Colonic mucosa (tissue), 4 donors: ENCODE measurements at regions not wholly inside any gene's neighbourhood (a gene's known extent, or its start where the extent isn't known, plus 50 kb on each side); places are given as distances from the start of the nearest gene placed in this dataset.

Source experiments
- DNase-seq: peaks from one replicate; pipeline ENCODE4 v3.0.0-alpha.2; 2020
- H3K27ac ChIP-seq: fragments of 200-600 bp; one replicate; pipeline ENCODE4 v1.8.0; 2021
- H3K27me3 ChIP-seq: fragments of 200-600 bp; one replicate; pipeline ENCODE4 v1.8.0; 2021
- H3K36me3 ChIP-seq: fragments of 200-600 bp; one replicate; pipeline ENCODE4 v1.8.0; 2021
- H3K4me1 ChIP-seq: fragments of 200-600 bp; one replicate; pipeline ENCODE4 v1.8.0; 2021; ENCODE audit warnings: mild to moderate bottlenecking
- H3K4me3 ChIP-seq: fragments of 200-600 bp; one replicate; pipeline ENCODE4 v1.8.0; 2021
- H3K9ac ChIP-seq, 2 donors: one replicate each; pipeline ENCODE4 v1.7.0; 2013; ENCODE audit warnings: control low read depth in 2 of 2, low read depth in 2 of 2, low read length in 2 of 2
- H3K9me3 ChIP-seq: fragments of 200-600 bp; one replicate; pipeline ENCODE4 v1.8.0; 2021
- intact Hi-C: fragments of 100-400 bp; cut with DNase I; formaldehyde crosslinking; loops from one replicate; pipeline ENCODE4 v1.14.1; 2022
- TF ChIP-seq, protein P1 (sequence below): fragments of 200-600 bp; IDR thresholded peaks from one replicate; pipeline ENCODE4 v1.8.0; 2022; ENCODE audit warnings: antibody characterized with exemption, mild to moderate bottlenecking
- donor health status: healthy.
- donor health status: DM: no; HTN: no; CAD: no.
- donor health status: DM: no; HTN: no; CAD: no.

DNA sequence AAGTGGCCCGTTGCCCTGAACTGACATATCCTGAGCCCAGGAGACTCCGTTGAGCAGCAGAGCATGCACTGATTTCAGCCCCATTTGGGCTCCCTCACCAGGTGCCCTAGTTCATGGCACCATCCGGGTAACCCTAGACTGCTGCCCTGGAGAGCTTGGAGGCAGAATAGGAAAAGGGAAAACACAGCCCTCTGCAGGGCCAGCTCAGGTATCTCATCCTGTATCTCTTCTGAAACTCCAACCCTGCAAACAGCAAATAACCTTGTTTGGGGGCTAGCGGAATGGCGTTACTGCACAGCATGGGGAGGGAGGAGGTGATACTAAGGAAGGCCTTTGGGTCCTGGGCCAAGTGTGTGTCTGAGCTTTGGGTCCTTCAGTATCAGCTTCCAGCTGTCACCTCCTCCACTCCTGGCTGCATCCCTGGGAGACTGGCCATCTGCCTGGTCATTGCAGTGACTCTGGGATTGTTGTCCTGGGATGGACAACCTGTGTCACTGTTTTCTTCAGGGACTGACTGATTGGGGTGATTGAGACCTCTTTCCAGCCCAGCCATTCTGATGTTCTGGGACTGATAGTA lies 233.8 kb upstream of the SKOR2 start:
- no peak overlapping the region for H3K4me3 ChIP-seq
- TF ChIP-seq, protein P1, sequence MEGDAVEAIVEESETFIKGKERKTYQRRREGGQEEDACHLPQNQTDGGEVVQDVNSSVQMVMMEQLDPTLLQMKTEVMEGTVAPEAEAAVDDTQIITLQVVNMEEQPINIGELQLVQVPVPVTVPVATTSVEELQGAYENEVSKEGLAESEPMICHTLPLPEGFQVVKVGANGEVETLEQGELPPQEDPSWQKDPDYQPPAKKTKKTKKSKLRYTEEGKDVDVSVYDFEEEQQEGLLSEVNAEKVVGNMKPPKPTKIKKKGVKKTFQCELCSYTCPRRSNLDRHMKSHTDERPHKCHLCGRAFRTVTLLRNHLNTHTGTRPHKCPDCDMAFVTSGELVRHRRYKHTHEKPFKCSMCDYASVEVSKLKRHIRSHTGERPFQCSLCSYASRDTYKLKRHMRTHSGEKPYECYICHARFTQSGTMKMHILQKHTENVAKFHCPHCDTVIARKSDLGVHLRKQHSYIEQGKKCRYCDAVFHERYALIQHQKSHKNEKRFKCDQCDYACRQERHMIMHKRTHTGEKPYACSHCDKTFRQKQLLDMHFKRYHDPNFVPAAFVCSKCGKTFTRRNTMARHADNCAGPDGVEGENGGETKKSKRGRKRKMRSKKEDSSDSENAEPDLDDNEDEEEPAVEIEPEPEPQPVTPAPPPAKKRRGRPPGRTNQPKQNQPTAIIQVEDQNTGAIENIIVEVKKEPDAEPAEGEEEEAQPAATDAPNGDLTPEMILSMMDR: no peak
- intact Hi-C loops: no loop called here

DNA sequence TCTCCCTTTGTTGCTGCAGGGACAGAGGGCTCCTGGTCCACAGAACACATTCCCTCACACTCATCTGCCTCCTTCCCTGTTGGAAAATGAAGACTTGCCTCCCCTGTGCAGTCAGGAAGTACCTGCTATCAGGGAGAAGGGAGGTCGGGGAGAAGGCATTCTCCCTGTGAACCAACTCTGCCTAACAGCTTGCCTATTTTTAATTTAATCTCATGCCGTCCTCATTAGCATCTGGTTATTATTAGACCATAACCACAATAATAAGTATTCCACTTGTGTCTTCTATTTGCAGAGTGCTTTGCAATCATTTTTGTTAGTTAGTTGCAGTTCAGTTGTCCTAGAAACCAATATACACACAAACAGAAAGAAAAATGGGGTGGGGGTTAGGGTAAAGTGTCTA lies 232.6 kb upstream of the SKOR2 start:
- intact Hi-C loops: no loop called here
- TF ChIP-seq, protein P1: no peak

More for the DNA sequence above, 233.8 kb upstream of the SKOR2 start:
- DNase-seq: no peak
- Histone ChIP-seq H3K9me3 (no peaks in the 10 kb centered on the region), H3K27ac (no peak overlapping the region), H3K4me1 (no peaks in the 10 kb centered on the region), H3K27me3 (no peaks in the 10 kb centered on the region), H3K36me3 (no peaks in the 10 kb centered on the region), H3K9ac (no peak overlapping the region)

DNA sequence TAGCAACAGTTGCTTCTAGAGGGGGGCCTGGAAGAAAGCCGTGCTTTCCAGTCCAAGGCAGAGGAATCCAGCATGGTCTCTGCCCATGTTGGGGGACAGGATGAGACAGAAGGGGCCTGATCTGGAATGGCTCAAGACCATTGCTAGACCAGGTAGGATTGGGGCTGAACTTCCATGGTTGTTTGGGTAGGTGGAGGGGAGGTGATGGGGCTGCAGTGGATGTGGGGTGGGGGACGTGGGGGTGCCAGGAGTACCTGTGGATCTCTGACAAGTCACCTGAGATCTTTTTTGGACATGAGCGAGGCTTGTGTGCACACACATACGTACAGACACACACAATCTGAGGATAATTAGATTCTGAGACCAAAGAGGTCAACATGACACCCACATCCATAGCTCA lies 228.7 kb upstream of the SKOR2 start:
- H3K4me3 ChIP-seq: no peak overlapping the region
- H3K36me3 ChIP-seq: no peaks in the 10 kb centered on the region
- no peak overlapping the region for H3K27ac ChIP-seq
- TF ChIP-seq, protein P1: no peak
- DNase-seq: no peak
- no peak overlapping the region for H3K9ac ChIP-seq
- H3K27me3 ChIP-seq: no peaks in the 10 kb centered on the region
- no peaks in the 10 kb centered on the region for H3K9me3 ChIP-seq
- no peaks in the 10 kb centered on the region for H3K4me1 ChIP-seq
- intact Hi-C loops: no loop called here

More for the DNA sequence above, 232.6 kb upstream of the SKOR2 start:
- Histone ChIP-seq H3K4me3 (no peak overlapping the region), H3K9me3 (no peaks in the 10 kb centered on the region), H3K9ac (no peak overlapping the region), H3K27ac (no peak overlapping the region), H3K4me1 (no peaks in the 10 kb centered on the region), H3K36me3 (no peaks in the 10 kb centered on the region), H3K27me3 (no peaks in the 10 kb centered on the region)
- DNase-seq: no peak

- H3K4me3 ChIP-seq: no peak overlapping the region
- TF ChIP-seq, protein P1: no peak
- intact Hi-C loops: no loop called here
Measured at GRCh38 chr18:47471784-47472183, 220.3 kb upstream of the SKOR2 start.

DNA sequence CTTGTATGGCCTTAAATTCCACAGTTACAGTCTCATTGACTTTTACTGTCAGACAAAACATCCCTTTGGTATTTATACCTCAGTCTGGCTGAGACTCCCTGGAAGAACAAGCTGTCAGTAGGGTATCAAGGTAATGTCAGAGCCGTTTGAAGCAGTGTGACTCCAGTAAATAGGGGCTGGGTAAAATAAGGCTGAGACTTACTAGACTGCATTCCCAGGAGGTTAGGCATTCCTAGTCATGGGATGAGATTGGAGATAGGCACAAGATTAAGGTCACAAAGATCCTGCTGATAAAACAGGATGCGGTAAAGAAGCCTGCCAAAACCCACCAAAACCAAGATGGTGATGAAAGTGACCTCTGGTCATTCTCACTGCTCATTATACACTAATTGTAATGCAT lies 219.5 kb upstream of the SKOR2 start:
- H3K9ac ChIP-seq: no peak overlapping the region
- H3K27me3 ChIP-seq: no peaks in the 10 kb centered on the region
- TF ChIP-seq, protein P1: no peak
- H3K27ac ChIP-seq: no peak overlapping the region
- no peaks in the 10 kb centered on the region for H3K36me3 ChIP-seq
- intact Hi-C loops: no loop called here
- no peak overlapping the region for H3K4me3 ChIP-seq
- no peaks in the 10 kb centered on the region for H3K4me1 ChIP-seq
- no peaks in the 10 kb centered on the region for H3K9me3 ChIP-seq
- no peak for DNase-seq

More at GRCh38 chr18:47471784-47472183, 220.3 kb upstream of the SKOR2 start:
- Histone ChIP-seq H3K36me3 (no peaks in the 10 kb centered on the region), H3K9me3 (no peaks in the 10 kb centered on the region), H3K27ac (no peak overlapping the region), H3K27me3 (no peaks in the 10 kb centered on the region), H3K4me1 (no peaks in the 10 kb centered on the region), H3K9ac (no peak overlapping the region)
- no peak for DNase-seq
